Ascending aorta (tissue), 2 donors: ENCODE measurements at regions not wholly inside any gene's neighbourhood (a gene's known extent, or its start where the extent isn't known, plus 50 kb on each side); places are given as distances from the start of the nearest gene placed in this dataset.

Experiments
- DNase-seq, 2 donors: peaks; one replicate each; pipeline ENCODE4 v3.0.0-alpha.2; 2019; ENCODE audit warnings: low spot score in 2 of 2
- H3K27ac ChIP-seq, 2 donors: fragments of 200-600 bp; sonication (generic); one replicate each; pipeline ENCODE4 v1.5.1; 2016 to 2017; ENCODE audit warnings: mild to moderate bottlenecking in 1 of 2
- H3K27me3 ChIP-seq: fragments of 200-600 bp; sonication (generic); one replicate; pipeline ENCODE4 v1.5.1; 2017
- H3K36me3 ChIP-seq, 2 donors: fragments of 200-600 bp; sonication (generic); one replicate each; pipeline ENCODE4 v1.5.1; 2016
- H3K4me1 ChIP-seq, 2 donors: fragments of 200-600 bp; sonication (generic); one replicate each; pipeline ENCODE4 v1.5.1; 2016 to 2017; ENCODE audit warnings: mild to moderate bottlenecking in 1 of 2
- H3K4me3 ChIP-seq, 2 donors: fragments of 200-600 bp; sonication (generic); one replicate each; pipeline ENCODE4 v1.5.1; 2016 to 2017; ENCODE audit warnings: mild to moderate bottlenecking in 1 of 2
- H3K9me3 ChIP-seq, 2 donors: fragments of 200-600 bp; sonication (generic); one replicate each; pipeline ENCODE4 v1.5.1; 2016
- intact Hi-C: fragments of 100-400 bp; cut with DNase I; formaldehyde crosslinking; loops from one replicate; pipeline ENCODE4 v1.15.1; 2023
- TF ChIP-seq, protein P1 (sequence below), 3 experiments: fragments of 200-600 bp in 2 of 3; fragments of 450-650 bp in 1 of 3; sonication (generic) in 2 of 3; IDR thresholded peaks; one replicate each; pipeline ENCODE4 v1.5.1; 2016 to 2019; ENCODE audit warnings: antibody characterized with exemption in 3 of 3, mild to moderate bottlenecking in 1 of 3, moderate library complexity in 1 of 3

DNA sequence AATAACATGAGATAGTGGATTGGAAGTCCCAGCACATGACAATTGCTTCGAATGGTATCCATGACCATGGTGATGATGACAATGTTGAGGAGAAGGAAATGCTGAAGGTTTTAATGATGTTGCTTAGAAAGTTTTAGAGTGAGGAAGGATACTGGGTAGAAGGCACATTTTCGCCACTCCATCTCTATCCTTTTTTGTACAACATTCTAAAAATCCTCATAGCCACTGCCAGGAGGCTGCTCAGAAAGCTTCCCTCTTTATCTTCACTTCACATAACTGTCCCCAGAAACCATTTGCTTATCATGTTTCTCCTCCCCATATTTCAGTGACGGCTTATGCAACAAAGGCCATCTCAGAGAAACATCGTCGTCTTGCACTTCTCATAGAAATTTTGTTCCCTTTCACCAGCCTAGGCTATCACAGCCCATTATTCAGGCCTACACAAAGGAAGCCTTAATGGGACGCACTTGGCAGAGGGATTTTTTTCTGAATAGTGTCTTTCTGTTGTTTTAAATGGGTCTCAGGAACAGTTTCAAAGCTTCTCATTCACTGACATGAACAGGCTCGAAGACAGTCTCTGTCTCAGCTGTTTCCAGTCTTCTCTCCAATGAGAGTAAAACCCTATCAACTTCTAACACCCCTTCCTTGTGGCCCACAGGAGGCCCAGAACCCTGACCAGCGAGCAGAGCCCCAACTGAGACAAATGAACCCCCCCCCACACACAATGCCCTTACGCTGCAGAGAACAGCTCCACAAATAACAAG, 506.7 kb downstream of the HAPSTR1 start:
- no peak overlapping the region for H3K27ac ChIP-seq
- no peaks in the 10 kb centered on the region for H3K36me3 ChIP-seq
- TF ChIP-seq, protein P1, sequence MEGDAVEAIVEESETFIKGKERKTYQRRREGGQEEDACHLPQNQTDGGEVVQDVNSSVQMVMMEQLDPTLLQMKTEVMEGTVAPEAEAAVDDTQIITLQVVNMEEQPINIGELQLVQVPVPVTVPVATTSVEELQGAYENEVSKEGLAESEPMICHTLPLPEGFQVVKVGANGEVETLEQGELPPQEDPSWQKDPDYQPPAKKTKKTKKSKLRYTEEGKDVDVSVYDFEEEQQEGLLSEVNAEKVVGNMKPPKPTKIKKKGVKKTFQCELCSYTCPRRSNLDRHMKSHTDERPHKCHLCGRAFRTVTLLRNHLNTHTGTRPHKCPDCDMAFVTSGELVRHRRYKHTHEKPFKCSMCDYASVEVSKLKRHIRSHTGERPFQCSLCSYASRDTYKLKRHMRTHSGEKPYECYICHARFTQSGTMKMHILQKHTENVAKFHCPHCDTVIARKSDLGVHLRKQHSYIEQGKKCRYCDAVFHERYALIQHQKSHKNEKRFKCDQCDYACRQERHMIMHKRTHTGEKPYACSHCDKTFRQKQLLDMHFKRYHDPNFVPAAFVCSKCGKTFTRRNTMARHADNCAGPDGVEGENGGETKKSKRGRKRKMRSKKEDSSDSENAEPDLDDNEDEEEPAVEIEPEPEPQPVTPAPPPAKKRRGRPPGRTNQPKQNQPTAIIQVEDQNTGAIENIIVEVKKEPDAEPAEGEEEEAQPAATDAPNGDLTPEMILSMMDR (IDR thresholded peaks at IDR 0.05) = no peak
- no peaks in the 10 kb centered on the region for H3K9me3 ChIP-seq
- DNase-seq = no peak
- intact Hi-C loops = no loop called here
- no peaks in the 10 kb centered on the region for H3K4me1 ChIP-seq
- no peak overlapping the region for H3K4me3 ChIP-seq
- no peaks in the 10 kb centered on the region for H3K27me3 ChIP-seq

DNA sequence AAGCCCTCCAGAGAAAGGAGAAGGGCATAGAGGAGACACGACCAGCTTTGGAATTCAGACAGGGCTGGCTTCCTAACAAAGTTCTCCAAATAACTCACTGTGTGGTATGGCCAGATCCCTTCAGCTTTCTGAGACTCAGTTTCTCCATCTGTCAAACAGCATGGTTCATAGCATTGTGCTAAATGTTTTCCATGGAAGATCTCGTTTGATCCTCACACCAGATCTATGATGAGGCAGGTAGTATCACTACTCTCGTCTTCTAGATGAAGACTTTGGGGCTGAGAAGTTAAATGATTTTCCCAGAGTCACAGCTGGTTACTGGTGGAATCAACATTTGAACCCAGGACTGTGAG, 507.3 kb downstream of the HAPSTR1 start:
- TF ChIP-seq, protein P1 (IDR thresholded peaks at IDR 0.05) = no peak
- Histone ChIP-seq H3K4me3 (no peak overlapping the region), H3K36me3 (no peaks in the 10 kb centered on the region), H3K27me3 (no peaks in the 10 kb centered on the region), H3K4me1 (no peaks in the 10 kb centered on the region), H3K27ac (no peak overlapping the region), H3K9me3 (no peaks in the 10 kb centered on the region)
- no peak for DNase-seq
- intact Hi-C loops = no loop called here

DNA sequence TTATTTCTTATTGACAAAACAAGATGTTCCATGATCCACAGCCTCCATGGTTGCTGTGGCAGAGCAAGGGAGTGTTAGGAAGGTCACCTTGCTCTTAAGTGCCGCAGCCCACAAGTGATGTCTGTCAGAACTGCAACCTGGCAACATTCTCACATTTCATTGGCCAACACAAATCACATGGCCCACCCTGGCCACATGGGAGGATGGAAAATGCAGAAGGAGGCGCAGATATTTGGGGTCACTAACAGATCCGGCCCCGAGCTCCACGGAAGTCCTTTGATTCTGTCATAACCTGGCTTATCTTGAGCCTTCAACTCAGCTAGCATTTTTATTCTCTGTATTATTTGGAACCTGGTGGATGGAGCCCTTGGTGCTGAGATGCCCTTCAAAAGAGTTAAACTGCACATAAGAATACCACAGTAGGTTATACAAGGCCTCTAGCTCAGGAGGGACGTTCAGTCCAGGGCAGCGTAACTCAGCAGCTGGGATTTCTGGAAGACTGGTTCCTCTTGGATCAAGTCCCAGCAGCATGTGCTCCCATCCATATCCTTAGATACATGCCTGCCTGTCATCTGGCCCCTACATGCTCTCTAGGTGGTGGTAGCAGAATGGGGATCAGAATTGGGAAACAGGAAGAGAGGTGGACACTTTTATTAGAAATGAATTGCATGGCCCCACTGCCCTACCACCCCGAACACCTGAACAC, 508.1 kb downstream of the HAPSTR1 start:
- Histone ChIP-seq H3K36me3 (no peaks in the 10 kb centered on the region), H3K9me3 (no peaks in the 10 kb centered on the region), H3K4me1 (no peaks in the 10 kb centered on the region), H3K27me3 (no peaks in the 10 kb centered on the region), H3K4me3 (no peak overlapping the region), H3K27ac (no peak overlapping the region)
- TF ChIP-seq, protein P1 (IDR thresholded peaks at IDR 0.05) = no peak
- no peak for DNase-seq
- intact Hi-C loops = no loop called here

DNA sequence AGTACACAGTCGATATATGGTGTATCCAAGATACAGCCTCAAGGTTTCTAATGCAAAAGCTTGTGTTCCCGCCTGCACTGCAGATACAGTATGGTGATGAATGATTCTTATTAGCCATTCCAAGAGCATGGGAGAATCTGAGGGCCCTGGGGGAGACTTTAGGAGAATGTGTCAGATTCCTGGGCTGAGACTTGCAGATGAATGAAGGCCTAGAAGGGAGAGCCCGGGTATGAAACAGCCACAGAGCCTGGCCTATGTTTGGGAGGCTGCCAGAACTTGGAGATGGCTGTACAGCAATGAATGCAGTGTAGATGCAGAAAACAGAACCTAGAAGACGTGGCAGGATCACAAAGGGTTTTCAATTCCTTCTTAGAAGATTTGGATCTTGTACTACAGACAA, 510.7 kb downstream of the HAPSTR1 start:
- H3K9me3 ChIP-seq = no peaks in the 10 kb centered on the region
- no peaks in the 10 kb centered on the region for H3K36me3 ChIP-seq
- no peak for DNase-seq
- no peak overlapping the region for H3K4me3 ChIP-seq
- intact Hi-C loops = no loop called here
- TF ChIP-seq, protein P1 (IDR thresholded peaks at IDR 0.05) = no peak
- no peak overlapping the region for H3K27ac ChIP-seq
- H3K4me1 ChIP-seq = no peaks in the 10 kb centered on the region
- H3K27me3 ChIP-seq = no peaks in the 10 kb centered on the region

DNA sequence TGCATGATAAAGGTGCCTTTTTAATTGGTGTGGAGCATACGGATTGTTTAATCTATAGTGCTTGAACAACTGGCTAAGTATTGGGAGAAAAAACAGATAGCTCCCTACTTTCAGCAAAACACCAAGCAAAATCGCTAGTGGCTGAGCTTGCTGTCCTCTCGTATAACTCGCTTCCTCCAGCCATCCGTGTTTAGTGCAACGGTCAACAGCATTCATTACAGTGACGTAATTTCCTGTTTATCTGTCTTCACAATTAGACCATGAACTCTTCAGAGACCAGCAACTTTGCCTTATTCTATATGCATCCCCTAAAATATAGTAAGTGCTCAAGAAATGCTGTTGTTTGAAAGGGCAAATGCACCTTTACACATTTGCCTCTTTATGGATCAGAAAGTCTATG, 511.9 kb downstream of the HAPSTR1 start:
- Histone ChIP-seq H3K36me3 (no peaks in the 10 kb centered on the region), H3K27me3 (no peaks in the 10 kb centered on the region), H3K27ac (no peak overlapping the region), H3K4me1 (no peaks in the 10 kb centered on the region), H3K4me3 (no peak overlapping the region), H3K9me3 (no peaks in the 10 kb centered on the region)
- intact Hi-C loops = no loop called here
- DNase-seq = no peak
- TF ChIP-seq, protein P1 (IDR thresholded peaks at IDR 0.05) = no peak
